SK-N-DZ (cell line): ENCODE measurements at regions not wholly inside any gene's neighbourhood (a gene's known extent, or its start where the extent isn't known, plus 50 kb on each side); places are given as distances from the start of the nearest gene placed in this dataset.

Experiments
- DNase-seq: peaks from one replicate; pipeline ENCODE4 v3.0.0-alpha.2; 2015; ENCODE audit warnings: low spot score

DNA sequence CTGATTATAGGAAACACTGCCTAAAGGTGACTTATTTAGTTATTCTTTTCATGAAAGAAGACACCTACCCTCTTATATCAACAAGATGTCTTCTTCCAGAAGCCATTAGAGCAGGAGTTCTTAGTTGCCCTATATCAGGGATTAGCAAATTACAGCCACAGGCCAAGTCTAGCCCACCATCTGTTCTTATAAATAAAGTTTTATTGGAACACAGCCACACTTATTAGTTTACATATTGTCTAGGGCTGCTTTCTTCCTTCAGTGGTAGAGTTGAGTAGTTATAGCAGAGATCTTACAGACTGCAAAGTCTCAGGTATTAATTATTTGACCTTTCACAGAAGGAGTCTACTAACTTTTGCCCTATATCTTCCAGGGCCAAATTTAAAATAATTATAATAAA lies 157.2 kb upstream of the NOCT start:
- DNase-seq: no peak

DNA sequence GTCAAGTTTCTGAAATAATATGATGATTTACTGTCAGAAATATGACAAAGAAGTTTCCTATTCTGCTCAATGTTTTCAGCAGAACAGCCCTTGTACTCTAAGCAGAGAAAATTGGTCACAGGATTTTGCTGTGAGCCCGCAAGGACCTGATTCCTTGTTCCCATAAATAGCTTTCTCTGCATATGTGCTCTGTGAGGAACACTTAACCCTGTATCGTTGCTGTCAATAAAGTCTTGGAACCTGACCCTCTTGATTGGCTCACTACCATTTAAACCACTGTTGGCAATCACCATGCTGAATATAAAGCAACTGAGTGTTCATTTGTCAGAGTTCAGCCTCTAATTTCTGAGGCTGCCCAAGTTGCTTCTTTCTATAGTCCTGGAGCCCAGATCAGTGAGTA lies 158.2 kb upstream of the NOCT start:
- DNase-seq: no peak

- no peak for DNase-seq
Observed at GRCh38 chr4:138852681-138853080, 162.9 kb upstream of the NOCT start.

DNA sequence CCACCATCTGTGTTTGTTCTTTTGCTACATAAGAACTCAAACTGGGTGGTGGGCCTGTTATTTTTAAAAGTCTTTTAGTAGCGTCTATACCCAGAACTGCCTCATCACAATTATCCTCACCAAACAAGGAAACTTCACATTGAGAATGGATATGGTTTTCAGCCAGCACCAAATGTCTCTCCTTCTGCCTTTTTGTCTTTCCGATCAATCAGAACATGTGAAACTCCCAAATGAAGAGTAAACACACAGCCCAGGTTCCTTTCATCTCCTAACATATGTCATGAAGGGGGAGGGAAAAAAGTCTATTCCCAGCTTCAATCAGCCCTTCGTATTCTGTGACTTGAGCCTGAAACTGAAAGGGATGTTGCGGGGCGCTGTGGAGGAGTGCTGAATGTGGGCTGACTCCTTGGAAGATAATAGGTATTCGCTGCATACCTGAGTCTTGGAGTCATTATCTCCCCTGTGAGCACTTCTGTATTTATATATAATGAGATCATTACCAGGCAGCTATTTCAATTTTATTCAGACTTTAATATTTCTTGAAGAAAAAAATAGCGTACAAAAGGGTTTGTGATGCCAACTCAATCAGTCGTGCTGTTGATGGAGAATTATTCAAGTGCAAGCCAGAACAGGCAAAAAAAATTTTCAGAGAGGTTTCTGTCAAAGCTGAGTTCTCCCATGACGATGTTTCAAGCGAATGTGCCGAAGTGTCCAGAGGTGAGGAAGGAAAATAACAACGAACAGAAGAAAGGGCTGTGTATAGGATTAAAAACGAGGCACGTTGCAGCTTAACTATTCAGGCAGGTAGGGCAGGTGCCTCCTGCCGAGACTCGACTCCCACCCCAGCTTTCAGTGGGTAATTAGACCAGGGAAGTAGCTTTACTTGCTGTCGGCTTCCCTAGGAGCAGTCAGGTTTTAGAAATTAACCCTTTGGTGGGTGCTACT lies 163.9 kb upstream of the NOCT start:
- no peak for DNase-seq

- DNase-seq: no peak
Observed at GRCh38 chr4:138845664-138846063, 169.9 kb upstream of the NOCT start.

- no peak for DNase-seq
Observed at GRCh38 chr4:138845054-138845453, 170.5 kb upstream of the NOCT start.

- DNase-seq: no peak
Observed at GRCh38 chr4:138843616-138844015, 172.0 kb upstream of the NOCT start.

DNA sequence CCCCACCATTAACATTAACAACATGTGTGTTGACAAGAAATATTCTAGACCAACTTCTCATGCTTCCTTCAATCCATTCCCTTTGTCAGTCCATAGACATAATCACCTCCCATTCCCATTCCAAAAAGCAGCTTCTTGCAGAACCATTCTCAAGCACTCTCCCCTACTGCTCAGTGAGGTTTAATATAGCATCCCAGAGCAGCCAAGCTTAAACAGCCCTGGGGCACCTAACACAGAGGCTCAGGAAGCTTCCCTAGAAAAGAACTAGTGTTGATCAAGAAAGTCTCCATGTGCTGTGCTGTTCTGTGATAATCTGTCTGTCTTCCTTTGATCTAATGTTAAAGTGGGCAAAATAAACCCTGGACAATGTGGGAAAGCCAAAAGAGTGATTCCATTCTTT lies 174.2 kb upstream of the NOCT start:
- no peak for DNase-seq

GRCh38 chr4:138838251-138838650 lies 177.3 kb upstream of the NOCT start:
- no peak for DNase-seq

DNA sequence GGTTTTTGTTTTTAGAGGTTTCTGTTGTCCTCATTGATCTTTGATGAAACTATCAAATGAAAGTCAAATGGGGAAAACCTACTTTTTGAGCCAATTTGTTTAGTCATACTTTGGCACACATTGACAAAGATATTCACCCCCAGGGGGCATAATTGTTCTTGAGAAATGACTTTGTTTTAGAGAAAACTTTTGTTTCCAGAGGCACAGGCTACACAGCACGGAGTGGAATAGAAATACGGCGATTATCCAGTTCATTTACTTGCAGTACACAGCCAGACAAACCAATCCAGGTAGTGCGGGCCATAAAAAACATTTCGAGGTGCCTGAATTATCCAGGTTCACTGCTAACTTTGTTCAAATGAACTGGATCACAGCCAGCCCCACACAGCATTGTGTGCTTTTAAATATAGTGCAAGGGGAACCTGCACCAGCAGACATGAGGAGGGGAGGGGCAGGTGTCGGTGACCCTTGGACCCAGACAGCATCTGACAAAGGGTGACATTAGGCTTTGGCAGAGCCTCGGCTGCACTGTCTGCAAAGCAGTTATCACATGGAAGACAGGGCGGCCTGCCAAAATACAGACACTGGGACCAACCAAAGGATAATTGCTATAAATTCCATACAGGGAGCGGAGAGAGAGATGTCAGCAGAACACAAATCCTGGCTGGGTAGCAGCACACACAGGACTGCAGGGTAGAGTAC lies 179.6 kb upstream of the NOCT start:
- DNase-seq: no peak

DNA sequence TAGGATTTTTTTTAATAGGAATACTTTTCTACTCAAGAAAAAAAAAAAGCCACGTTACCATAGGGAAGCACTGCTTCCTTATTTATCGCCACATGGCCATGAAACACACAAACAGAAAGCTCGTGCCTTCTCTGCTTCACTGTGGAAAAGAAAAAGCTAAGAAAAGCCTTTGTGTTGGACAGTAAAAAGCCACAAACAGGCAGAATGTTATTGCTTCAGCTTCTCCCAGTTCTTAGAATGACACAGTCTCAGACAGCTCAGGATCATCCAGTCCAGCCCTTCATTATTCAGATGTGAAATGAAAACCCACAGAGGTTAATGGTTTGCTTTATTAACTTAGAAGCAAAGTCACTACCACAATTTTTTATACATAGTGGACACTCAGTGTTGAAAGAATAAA lies 181.6 kb upstream of the NOCT start:
- DNase-seq: no peak

- DNase-seq: no peak
Observed at GRCh38 chr4:138832563-138832962, 183.0 kb upstream of the NOCT start.

DNA sequence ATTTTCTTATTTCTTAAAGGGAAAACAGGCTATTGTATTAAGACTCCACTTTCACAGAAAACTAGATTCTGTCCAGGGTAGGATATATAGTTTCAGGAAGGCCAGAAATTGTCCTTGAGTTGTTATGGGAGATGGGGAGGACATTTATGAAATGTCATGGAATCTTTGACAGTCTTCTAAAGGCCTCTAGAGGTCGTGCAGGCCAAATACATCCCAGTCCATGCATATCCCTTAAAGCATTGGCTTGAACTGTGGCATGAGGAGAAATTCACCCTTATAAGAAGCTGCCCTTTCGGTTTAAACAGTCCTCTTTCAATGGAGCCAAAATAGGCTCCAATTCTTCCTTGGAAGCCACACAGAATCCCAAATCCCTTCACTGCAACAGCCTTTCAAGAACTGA lies 183.6 kb upstream of the NOCT start:
- DNase-seq: no peak

DNA sequence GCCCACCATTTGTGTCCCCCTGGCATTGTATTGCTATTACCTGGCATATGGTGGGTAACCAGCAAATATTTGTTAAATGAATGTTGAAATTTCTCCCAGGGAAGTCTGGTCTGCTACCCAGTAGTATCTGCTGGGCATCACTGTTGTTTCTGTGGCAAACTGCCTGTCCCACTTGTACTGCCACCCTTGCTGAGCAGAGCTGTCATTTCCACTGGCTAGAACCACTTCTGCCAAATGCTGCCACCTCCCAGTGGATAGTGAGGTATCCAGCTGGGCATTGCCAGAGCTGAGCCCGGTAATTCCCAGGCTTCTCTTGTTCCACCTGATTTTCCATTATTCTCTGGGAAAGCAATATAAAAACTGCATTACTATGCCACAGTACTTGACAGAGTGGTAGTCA lies 186.7 kb upstream of the NOCT start:
- no peak for DNase-seq

GRCh38 chr4:138826754-138827153 lies 188.8 kb upstream of the NOCT start:
- no peak for DNase-seq

DNA sequence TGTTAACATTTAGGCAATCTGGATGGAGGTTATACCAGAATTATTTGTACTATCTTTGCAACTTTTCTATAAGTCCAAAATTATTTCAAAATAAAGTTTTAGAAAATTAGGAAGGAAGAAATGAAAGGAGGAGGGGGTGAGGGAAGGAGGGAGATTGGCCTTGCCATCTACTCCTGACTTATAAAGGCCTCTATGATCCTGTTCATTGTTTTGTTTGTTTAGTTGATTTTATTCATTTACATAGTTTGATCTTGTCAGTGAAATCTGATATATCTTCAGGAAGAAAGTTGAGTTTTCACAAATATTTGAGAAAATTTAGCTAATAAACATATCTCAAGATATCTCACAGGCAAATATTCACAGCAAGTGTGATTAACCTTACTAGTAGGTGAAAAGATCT lies 189.3 kb upstream of the NOCT start:
- DNase-seq: no peak

DNA sequence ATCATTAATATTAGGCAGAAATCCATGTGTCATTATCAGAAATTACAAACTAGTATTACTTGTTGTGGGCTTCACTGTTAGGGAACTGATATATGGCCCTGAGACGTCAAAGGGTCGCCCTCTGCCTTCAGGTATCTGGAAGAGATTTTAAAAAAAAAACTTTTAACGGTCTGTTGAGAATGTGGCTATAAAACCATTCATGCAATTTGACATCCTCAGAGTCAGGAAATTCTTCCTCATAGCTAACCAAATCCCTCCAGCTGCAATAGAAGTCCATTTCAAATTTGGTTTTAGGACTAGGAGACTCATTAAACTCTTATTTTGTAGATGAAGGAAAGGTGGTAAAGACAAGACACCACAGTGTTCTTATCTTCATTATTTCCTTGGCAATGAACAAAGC lies 194.2 kb upstream of the NOCT start:
- DNase-seq: no peak

GRCh38 chr4:138816875-138817274 lies 198.7 kb upstream of the NOCT start:
- DNase-seq: no peak

DNA sequence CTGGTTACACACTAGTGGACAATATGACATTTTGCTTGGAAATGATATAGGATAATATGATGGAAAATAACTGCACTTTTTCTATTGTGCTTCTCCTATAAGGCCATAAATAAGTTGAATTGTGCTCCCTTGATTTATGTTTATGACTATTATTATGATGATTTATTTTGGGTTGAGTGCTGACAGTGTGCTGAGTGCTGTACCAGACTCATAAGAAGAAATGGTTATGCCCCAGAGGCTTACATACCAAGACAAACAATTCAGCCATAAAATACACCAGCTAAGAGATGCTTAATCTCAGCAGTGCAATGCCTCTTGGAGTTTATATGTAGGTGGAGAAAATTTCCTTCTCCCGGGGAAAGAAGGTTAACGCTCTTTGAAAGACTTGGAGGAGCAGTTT lies 199.8 kb upstream of the NOCT start:
- no peak for DNase-seq

DNA sequence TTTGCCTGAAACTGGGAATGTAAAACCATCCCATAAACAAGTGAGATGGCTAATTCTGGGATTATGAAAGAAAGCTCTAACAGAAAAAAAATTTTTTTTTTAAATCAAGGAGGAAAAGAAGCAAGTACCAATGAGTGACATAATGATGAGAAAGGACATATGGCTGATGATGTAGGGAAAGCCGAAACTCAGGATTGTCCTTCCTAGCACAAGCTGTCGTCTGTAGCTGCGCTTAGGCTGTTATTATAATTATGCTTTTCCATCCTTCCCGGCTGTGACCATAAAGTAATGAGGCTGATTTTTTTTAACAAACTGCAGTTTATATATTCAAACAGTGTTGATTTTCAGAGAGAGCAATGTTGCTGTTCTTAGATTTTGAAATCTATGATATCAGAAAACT lies 209.8 kb upstream of the NOCT start:
- DNase-seq: no peak

DNA sequence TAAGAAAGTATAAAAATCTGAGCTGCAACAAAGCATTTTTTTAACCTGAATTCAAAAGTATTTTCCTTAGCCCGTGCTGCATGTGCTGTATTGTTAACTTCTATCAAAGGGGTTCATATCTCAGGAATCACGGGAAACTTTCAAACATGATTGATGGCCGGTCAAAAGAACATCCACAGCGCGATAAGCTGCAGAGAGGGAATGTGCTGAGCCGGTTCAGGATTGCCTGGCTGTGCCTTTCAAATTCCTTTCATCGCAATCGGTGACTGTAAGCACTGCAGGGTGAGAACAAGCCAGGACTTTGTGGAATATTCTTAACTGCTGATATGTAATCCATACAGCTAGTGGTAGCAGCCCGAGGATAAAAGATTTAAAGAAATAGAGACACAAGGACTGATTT lies 210.9 kb upstream of the NOCT start:
- no peak for DNase-seq

- no peak for DNase-seq
Observed at GRCh38 chr4:138803051-138803450, 212.5 kb upstream of the NOCT start.

DNA sequence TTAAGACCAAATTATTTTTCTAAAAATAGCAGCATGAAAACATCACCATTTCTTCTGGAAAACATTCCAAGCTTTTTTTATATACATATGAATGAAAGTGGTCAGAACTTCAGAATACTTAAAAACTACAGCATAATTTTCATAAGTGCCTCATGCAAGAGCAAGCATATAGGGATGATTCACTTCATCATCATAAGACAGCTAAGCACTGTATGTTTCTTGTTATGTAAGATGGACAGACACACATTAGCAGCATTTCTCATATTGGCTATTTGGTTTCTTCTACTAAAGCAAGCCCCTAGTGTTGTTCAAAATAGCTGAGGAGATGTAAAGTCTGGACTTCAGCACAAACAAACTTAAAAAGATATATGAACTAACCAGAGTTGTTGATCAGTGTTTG lies 213.1 kb upstream of the NOCT start:
- DNase-seq: no peak
